ENCODE measurements at regions not wholly inside any gene's neighbourhood (a gene's known extent, or its start where the extent isn't known, plus 50 kb on each side); places are given as distances from the start of the nearest gene placed in this dataset.
"Not testable (repeated sequence)": the region's sequence is repeated elsewhere in the genome, so short reads cannot be mapped to it uniquely, and the experiment has no call there.

DNA sequence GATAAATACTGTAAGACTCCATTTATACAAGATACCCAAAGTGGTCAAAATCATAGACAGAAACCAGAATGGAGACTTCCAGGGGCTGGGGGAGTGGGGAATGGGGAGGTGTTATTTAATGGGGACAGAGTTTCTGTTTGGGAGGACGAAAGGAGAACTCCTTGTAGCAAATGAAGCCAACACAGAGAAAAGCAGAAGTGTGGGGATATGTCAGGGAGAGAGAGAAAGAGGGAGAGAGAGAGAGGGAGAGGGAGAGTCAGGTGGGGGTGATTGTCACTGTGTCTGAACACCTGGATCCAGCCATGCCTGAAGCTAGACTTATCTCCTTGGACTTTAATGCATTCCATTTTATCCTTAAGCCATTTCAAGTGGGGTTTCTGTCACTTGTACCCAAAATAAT, 234.7 kb downstream of the BCL11B start:
- TF ChIP-seq, protein P1, sequence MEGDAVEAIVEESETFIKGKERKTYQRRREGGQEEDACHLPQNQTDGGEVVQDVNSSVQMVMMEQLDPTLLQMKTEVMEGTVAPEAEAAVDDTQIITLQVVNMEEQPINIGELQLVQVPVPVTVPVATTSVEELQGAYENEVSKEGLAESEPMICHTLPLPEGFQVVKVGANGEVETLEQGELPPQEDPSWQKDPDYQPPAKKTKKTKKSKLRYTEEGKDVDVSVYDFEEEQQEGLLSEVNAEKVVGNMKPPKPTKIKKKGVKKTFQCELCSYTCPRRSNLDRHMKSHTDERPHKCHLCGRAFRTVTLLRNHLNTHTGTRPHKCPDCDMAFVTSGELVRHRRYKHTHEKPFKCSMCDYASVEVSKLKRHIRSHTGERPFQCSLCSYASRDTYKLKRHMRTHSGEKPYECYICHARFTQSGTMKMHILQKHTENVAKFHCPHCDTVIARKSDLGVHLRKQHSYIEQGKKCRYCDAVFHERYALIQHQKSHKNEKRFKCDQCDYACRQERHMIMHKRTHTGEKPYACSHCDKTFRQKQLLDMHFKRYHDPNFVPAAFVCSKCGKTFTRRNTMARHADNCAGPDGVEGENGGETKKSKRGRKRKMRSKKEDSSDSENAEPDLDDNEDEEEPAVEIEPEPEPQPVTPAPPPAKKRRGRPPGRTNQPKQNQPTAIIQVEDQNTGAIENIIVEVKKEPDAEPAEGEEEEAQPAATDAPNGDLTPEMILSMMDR (IDR thresholded peaks at IDR 0.05): not testable (repeated sequence)
- not testable (repeated sequence) for TF ChIP-seq POLR2A, EP300, POLR2AphosphoS5 (IDR thresholded peaks at IDR 0.05)
